Neural cell (in vitro differentiated cells): ENCODE measurements at regions not wholly inside any gene's neighbourhood (a gene's known extent, or its start where the extent isn't known, plus 50 kb on each side); places are given as distances from the start of the nearest gene placed in this dataset.

Experiments used
- H2AFZ ChIP-seq: fragments of 200-600, 300-800 bp; sonication (generic), shearing (Covaris generic); 2 replicates; pipeline ENCODE4 v1.6.0; 2014; ENCODE audit warnings: low read depth, mild to moderate bottlenecking, antibody characterized with exemption, low read length, moderate library complexity
- H3F3A ChIP-seq: fragments of 200-600 bp; shearing (Covaris generic); 2 replicates; pipeline ENCODE4 v1.6.1; 2016; ENCODE audit warnings: mild to moderate bottlenecking, moderate library complexity, mixed read lengths, antibody characterized with exemption, low read length; ENCODE audit not compliant: insufficient read depth, poor library complexity, severe bottlenecking
- H3K27ac ChIP-seq: fragments of 200-600, 300-800 bp; sonication (generic), shearing (Covaris generic); 2 replicates; pipeline ENCODE4 v1.5.1; 2014; ENCODE audit warnings: mild to moderate bottlenecking, low read length, moderate library complexity
- H3K27me3 ChIP-seq: fragments of 300-800, 200-600 bp; sonication (generic), shearing (Covaris generic); 2 replicates; pipeline ENCODE4 v1.6.0; 2014; ENCODE audit warnings: mild to moderate bottlenecking, low read depth, low read length, moderate library complexity; ENCODE audit not compliant: insufficient read depth
- H3K36me3 ChIP-seq: fragments of 300-800, 200-600 bp; sonication (generic), shearing (Covaris generic); 2 replicates; pipeline ENCODE4 v1.5.1; 2014; ENCODE audit warnings: mild to moderate bottlenecking, antibody characterized with exemption, low read length, moderate library complexity; ENCODE audit not compliant: insufficient read depth
- H3K4me2 ChIP-seq: fragments of 300-800, 200-600 bp; sonication (generic), shearing (Covaris generic); 2 replicates; pipeline ENCODE4 v1.6.0; 2014; ENCODE audit warnings: mild to moderate bottlenecking, low read length
- H3K4me3 ChIP-seq: fragments of 300-800, 200-600 bp; sonication (generic), shearing (Covaris generic); 2 replicates; pipeline ENCODE4 v1.5.1; 2014; ENCODE audit warnings: mild to moderate bottlenecking, low read length, moderate library complexity
- H3K79me2 ChIP-seq: fragments of 200-600 bp; shearing (Covaris generic); replicated peaks from 2 replicates; pipeline ENCODE4 v1.6.0; 2014; ENCODE audit warnings: mild to moderate bottlenecking, low read length, moderate library complexity; ENCODE audit not compliant: insufficient read depth
- H3K9ac ChIP-seq: fragments of 300-800, 200-600 bp; sonication (generic), shearing (Covaris generic); 2 replicates; pipeline ENCODE4 v1.6.1; 2016; ENCODE audit warnings: mild to moderate bottlenecking, low read length, mixed read lengths
- H3K9me2 ChIP-seq: fragments of 200-600 bp; shearing (Covaris generic); 2 replicates; pipeline ENCODE4 v1.6.1; 2016; ENCODE audit warnings: mild to moderate bottlenecking, low read length, mixed read lengths; ENCODE audit not compliant: insufficient read depth
- H3K9me3 ChIP-seq: fragments of 200-600, 300-800 bp; sonication (generic), shearing (Covaris generic); 2 replicates; pipeline ENCODE4 v1.6.1; 2016; ENCODE audit warnings: mild to moderate bottlenecking, mixed run types, low read length, moderate library complexity, mixed read lengths
- H4K20me1 ChIP-seq: fragments of 200-600 bp; shearing (Covaris generic); 2 replicates; pipeline ENCODE4 v1.6.1; 2016; ENCODE audit warnings: mild to moderate bottlenecking, mixed run types; ENCODE audit not compliant: insufficient read depth
- EP300 ChIP-seq: fragments of 450-650 bp; conservative IDR thresholded peaks from 2 replicates; pipeline ENCODE4 v1.6.1; 2014; ENCODE audit warnings: antibody characterized with exemption, mild to moderate bottlenecking, moderate library complexity; ENCODE audit not compliant: poor library complexity, severe bottlenecking
- EZH2 ChIP-seq: fragments of 200-600, 300-800 bp; shearing (Covaris generic), sonication (generic); IDR thresholded peaks from 2 replicates; pipeline ENCODE4 v1.6.1; 2014; ENCODE audit warnings: antibody characterized with exemption, low read length, borderline replicate concordance, mild to moderate bottlenecking; ENCODE audit not compliant: insufficient read depth, poor library complexity, severe bottlenecking
- MXI1 ChIP-seq: fragments of 450-650 bp; conservative IDR thresholded peaks from 2 replicates; pipeline ENCODE4 v1.6.1; 2014; ENCODE audit warnings: antibody characterized with exemption, mild to moderate bottlenecking; ENCODE audit not compliant: poor library complexity, severe bottlenecking
- POLR2AphosphoS5 ChIP-seq: IDR thresholded peaks from 2 replicates; pipeline ENCODE4 v1.6.1; 2012
- RAD21 ChIP-seq: fragments of 450-650 bp; conservative IDR thresholded peaks from 2 replicates; pipeline ENCODE4 v1.6.1; 2014; ENCODE audit warnings: antibody characterized with exemption, mild to moderate bottlenecking, moderate library complexity
- SMC3 ChIP-seq: fragments of 450-650 bp; conservative IDR thresholded peaks from 2 replicates; pipeline ENCODE4 v1.6.1; 2014; ENCODE audit warnings: antibody characterized with exemption, mild to moderate bottlenecking, moderate library complexity; ENCODE audit not compliant: poor library complexity
- TAF1 ChIP-seq: IDR thresholded peaks from 2 replicates; pipeline ENCODE4 v1.6.1; 2012; ENCODE audit warnings: low read depth
- TF ChIP-seq, protein P1 (sequence below): fragments of 450-650 bp; IDR thresholded peaks from 2 replicates; pipeline ENCODE4 v1.5.1; 2014; ENCODE audit warnings: antibody characterized with exemption, mild to moderate bottlenecking, moderate library complexity; ENCODE audit not compliant: poor library complexity, severe bottlenecking
- TF ChIP-seq, protein P2 (sequence below): IDR thresholded peaks from 2 replicates; pipeline ENCODE4 v1.6.1; 2012; ENCODE audit warnings: borderline replicate concordance

DNA sequence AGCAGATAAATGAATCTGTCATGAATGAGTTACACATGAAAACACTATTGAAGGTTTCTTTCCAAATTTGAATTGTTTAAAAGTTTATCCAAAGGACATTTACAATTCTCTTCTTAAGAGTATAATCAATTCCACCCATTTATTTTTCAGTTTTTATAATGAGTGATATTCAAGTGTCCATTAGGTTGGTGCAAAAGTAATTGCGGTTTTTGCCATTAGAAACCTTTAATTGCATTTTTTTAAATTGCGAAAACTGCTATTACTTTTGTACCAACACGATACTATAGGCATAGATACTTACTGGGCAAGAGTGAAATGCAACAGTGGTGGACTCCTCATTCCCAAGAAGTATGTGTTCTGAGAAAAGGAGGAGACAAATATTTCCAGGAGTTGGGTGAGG is 422.7 kb upstream of the MON1B start:
- H3K79me2 ChIP-seq, result no peaks in the 10 kb centered on the region
- H3K4me2 ChIP-seq, result no peak overlapping the region
- H2AFZ ChIP-seq, result no peak overlapping the region
- peaks cover 4% of the 10 kb centered on the region for H3K9me3 ChIP-seq
- H3K9ac ChIP-seq, result no peak overlapping the region
- H3K36me3 ChIP-seq, result no peaks in the 10 kb centered on the region
- H3K9me2 ChIP-seq, result no peaks in the 10 kb centered on the region
- H3K27ac ChIP-seq, result no peak overlapping the region
- no peak for TF ChIP-seq EZH2
- TF ChIP-seq, protein P1, sequence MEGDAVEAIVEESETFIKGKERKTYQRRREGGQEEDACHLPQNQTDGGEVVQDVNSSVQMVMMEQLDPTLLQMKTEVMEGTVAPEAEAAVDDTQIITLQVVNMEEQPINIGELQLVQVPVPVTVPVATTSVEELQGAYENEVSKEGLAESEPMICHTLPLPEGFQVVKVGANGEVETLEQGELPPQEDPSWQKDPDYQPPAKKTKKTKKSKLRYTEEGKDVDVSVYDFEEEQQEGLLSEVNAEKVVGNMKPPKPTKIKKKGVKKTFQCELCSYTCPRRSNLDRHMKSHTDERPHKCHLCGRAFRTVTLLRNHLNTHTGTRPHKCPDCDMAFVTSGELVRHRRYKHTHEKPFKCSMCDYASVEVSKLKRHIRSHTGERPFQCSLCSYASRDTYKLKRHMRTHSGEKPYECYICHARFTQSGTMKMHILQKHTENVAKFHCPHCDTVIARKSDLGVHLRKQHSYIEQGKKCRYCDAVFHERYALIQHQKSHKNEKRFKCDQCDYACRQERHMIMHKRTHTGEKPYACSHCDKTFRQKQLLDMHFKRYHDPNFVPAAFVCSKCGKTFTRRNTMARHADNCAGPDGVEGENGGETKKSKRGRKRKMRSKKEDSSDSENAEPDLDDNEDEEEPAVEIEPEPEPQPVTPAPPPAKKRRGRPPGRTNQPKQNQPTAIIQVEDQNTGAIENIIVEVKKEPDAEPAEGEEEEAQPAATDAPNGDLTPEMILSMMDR, result no peak
- no peak for TF ChIP-seq EP300
- TF ChIP-seq POLR2AphosphoS5, result no peak
- TF ChIP-seq, protein P2, sequence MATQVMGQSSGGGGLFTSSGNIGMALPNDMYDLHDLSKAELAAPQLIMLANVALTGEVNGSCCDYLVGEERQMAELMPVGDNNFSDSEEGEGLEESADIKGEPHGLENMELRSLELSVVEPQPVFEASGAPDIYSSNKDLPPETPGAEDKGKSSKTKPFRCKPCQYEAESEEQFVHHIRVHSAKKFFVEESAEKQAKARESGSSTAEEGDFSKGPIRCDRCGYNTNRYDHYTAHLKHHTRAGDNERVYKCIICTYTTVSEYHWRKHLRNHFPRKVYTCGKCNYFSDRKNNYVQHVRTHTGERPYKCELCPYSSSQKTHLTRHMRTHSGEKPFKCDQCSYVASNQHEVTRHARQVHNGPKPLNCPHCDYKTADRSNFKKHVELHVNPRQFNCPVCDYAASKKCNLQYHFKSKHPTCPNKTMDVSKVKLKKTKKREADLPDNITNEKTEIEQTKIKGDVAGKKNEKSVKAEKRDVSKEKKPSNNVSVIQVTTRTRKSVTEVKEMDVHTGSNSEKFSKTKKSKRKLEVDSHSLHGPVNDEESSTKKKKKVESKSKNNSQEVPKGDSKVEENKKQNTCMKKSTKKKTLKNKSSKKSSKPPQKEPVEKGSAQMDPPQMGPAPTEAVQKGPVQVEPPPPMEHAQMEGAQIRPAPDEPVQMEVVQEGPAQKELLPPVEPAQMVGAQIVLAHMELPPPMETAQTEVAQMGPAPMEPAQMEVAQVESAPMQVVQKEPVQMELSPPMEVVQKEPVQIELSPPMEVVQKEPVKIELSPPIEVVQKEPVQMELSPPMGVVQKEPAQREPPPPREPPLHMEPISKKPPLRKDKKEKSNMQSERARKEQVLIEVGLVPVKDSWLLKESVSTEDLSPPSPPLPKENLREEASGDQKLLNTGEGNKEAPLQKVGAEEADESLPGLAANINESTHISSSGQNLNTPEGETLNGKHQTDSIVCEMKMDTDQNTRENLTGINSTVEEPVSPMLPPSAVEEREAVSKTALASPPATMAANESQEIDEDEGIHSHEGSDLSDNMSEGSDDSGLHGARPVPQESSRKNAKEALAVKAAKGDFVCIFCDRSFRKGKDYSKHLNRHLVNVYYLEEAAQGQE, result no peak
- TF ChIP-seq MXI1, result no peak
- TF ChIP-seq TAF1, result no peak
- no peak for TF ChIP-seq SMC3
- TF ChIP-seq RAD21, result no peak
- no peaks in the 10 kb centered on the region for H4K20me1 ChIP-seq
- no peaks in the 10 kb centered on the region for H3F3A ChIP-seq
- no peaks in the 10 kb centered on the region for H3K27me3 ChIP-seq
- no peak overlapping the region for H3K4me3 ChIP-seq

DNA sequence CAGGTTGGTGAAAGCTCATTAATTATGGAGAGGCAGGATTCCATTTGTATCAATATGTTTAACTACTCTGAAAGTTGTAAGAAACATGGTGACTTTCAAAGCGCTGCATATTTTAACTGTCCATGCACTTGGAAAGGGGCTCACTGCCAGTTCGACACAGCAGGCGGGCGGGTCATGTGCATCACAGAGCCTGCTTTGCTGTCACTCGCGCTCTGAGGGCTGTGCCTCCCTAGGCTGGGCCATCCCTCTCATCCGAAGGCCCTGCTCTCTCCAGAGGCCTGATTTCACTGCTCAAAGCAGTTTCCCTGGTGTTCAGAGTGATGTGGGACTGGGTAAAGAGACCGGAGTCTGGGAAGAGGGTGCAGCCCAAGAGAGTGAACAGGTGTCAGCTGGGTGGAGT is 422.0 kb upstream of the MON1B start:
- Histone ChIP-seq H3K27ac (no peak overlapping the region), H3K79me2 (no peaks in the 10 kb centered on the region), H3K36me3 (no peaks in the 10 kb centered on the region), H3K9me2 (no peaks in the 10 kb centered on the region), H4K20me1 (no peaks in the 10 kb centered on the region), H3K4me2 (no peak overlapping the region), H2AFZ (no peak overlapping the region), H3K9me3 (no peaks in the 10 kb centered on the region), H3K9ac (no peak overlapping the region), H3K4me3 (no peak overlapping the region), H3K27me3 (no peaks in the 10 kb centered on the region), H3F3A (no peaks in the 10 kb centered on the region)
- TF ChIP-seq TAF1 (no peak), SMC3 (no peak), MXI1 (no peak), EZH2 (no peak), EP300 (no peak)
- TF ChIP-seq, protein P2, result no peak
- TF ChIP-seq, protein P1, result no peak
